WTC11 (cell line): ENCODE measurements at regions not wholly inside any gene's neighbourhood (a gene's known extent, or its start where the extent isn't known, plus 50 kb on each side); places are given as distances from the start of the nearest gene placed in this dataset.

ENCODE experiments used
- ATAC-seq: fragments of 200-7000 bp; cut with Tn5 transposase; 2 replicates; pipeline ENCODE4 v1.10.0; 2021; ENCODE audit warnings: mild to moderate bottlenecking, moderate library complexity
- CTCF ChIA-PET: fragments of 300-600 bp; sonication (Branson Sonifier 250); formaldehyde crosslinking; loops from one replicate; lab custom pipeline; 2021; ENCODE audit warnings: antibody characterized with exemption; lab: Charles Lee
- POLR2A ChIA-PET: fragments of 350-600 bp; sonication (Branson Sonifier 250); formaldehyde crosslinking; loops from one replicate; lab custom pipeline; 2021; ENCODE audit warnings: antibody characterized with exemption; lab: Charles Lee
- DNase-seq: peaks from one replicate; pipeline ENCODE4 v3.0.0; 2021; ENCODE audit warnings: low spot score
- H3K27ac Mint-ChIP-seq: 2 replicates; pipeline ENCODE4 v1.8.0; 2021; ENCODE audit warnings: mixed read lengths
- H3K27me3 Mint-ChIP-seq: 2 replicates; pipeline ENCODE4 v1.8.0; 2021; ENCODE audit warnings: low read depth, mild to moderate bottlenecking, moderate library complexity, mixed read lengths
- H3K36me3 Mint-ChIP-seq: 2 replicates; pipeline ENCODE4 v1.8.0; 2021; ENCODE audit warnings: mixed read lengths
- H3K4me1 Mint-ChIP-seq: 2 replicates; pipeline ENCODE4 v1.8.0; 2022; ENCODE audit warnings: mixed read lengths
- H3K4me3 Mint-ChIP-seq: 2 replicates; pipeline ENCODE4 v1.8.0; 2021; ENCODE audit warnings: mild to moderate bottlenecking, moderate library complexity, mixed read lengths
- H3K9me3 Mint-ChIP-seq: 2 replicates; pipeline ENCODE4 v1.8.0; 2021; ENCODE audit warnings: mixed read lengths
- AR ChIP-seq: fragments of 250-450 bp; sonication (Bioruptor Pico); IDR thresholded peaks from 2 replicates; pipeline ENCODE4 v1.9.0; 2021; ENCODE audit warnings: mild to moderate bottlenecking
- ATF3 ChIP-seq: sonication (generic); formaldehyde crosslinking; conservative IDR thresholded peaks from 2 replicates; pipeline ENCODE4 v1.8.1; 2022; ENCODE audit warnings: mild to moderate bottlenecking, missing genetic modification reagents
- ATF6 ChIP-seq: sonication (generic); formaldehyde crosslinking; IDR thresholded peaks from 2 replicates; pipeline ENCODE4 v1.8.1; 2023; ENCODE audit warnings: mild to moderate bottlenecking, missing genetic modification reagents
- CDX4 ChIP-seq: fragments of 250-450 bp; sonication (Bioruptor Pico); IDR thresholded peaks from 2 replicates; pipeline ENCODE4 v1.9.0; 2021; ENCODE audit warnings: moderate library complexity, mild to moderate bottlenecking, inconsistent platforms, borderline replicate concordance
- CREB1 ChIP-seq: sonication (generic); formaldehyde crosslinking; IDR thresholded peaks from 2 replicates; pipeline ENCODE4 v1.8.0; 2023; ENCODE audit warnings: mild to moderate bottlenecking, missing genetic modification reagents
- FOXP1 ChIP-seq: sonication (generic); formaldehyde crosslinking; IDR thresholded peaks from 2 replicates; pipeline ENCODE4 v1.8.0; 2022; ENCODE audit warnings: missing genetic modification reagents, mild to moderate bottlenecking, moderate library complexity, borderline replicate concordance
- HMGXB4 ChIP-seq: sonication (generic); formaldehyde crosslinking; IDR thresholded peaks from 2 replicates; pipeline ENCODE4 v1.8.1; 2023; ENCODE audit warnings: mild to moderate bottlenecking, moderate library complexity, missing genetic modification reagents
- NFE2L1 ChIP-seq: sonication (generic); formaldehyde crosslinking; IDR thresholded peaks from 2 replicates; pipeline ENCODE4 v1.8.1; 2023; ENCODE audit warnings: missing genetic modification reagents
- ZMAT4 ChIP-seq: fragments of 250-450 bp; sonication (Bioruptor Pico); IDR thresholded peaks from 2 replicates; pipeline ENCODE4 v1.9.0; 2021; ENCODE audit warnings: mild to moderate bottlenecking
- ZNF317 ChIP-seq: sonication (generic); formaldehyde crosslinking; IDR thresholded peaks from 2 replicates; pipeline ENCODE4 v1.8.1; 2023; ENCODE audit warnings: low read depth, mild to moderate bottlenecking, moderate library complexity, missing genetic modification reagents, borderline replicate concordance
- ZNF396 ChIP-seq: fragments of 250-450 bp; sonication (Bioruptor Pico); IDR thresholded peaks from 2 replicates; pipeline ENCODE4 v1.8.0; 2021; ENCODE audit warnings: mild to moderate bottlenecking, moderate library complexity, borderline replicate concordance
- ZNF416 ChIP-seq: fragments of 250-450 bp; sonication (Bioruptor Pico); IDR thresholded peaks from 2 replicates; pipeline ENCODE4 v1.9.0; 2021; ENCODE audit warnings: mild to moderate bottlenecking, inconsistent platforms
- ZNF423 ChIP-seq: fragments of 250-450 bp; sonication (Bioruptor Pico); IDR thresholded peaks from 2 replicates; pipeline ENCODE4 v2.1.2; 2022; ENCODE audit warnings: mild to moderate bottlenecking, moderate library complexity
- ZNF532 ChIP-seq: fragments of 250-450 bp; sonication (Bioruptor Pico); IDR thresholded peaks from 2 replicates; pipeline ENCODE4 v1.9.0; 2021; ENCODE audit warnings: mild to moderate bottlenecking, borderline replicate concordance

- Mint-ChIP-seq H3K27me3 (peaks cover 43% of the 10 kb centered on the region), H3K9me3 (peaks cover 38% of the 10 kb centered on the region), H3K4me1 (peaks cover 11% of the 10 kb centered on the region), H3K27ac (no peak overlapping the region), H3K4me3 (no peak overlapping the region), H3K36me3 (peaks cover 14% of the 10 kb centered on the region)
- ATAC-seq (no peak), DNase-seq (no peak)
- CTCF ChIA-PET = interaction anchor here (1.6 kb wide), 1 partner anchor 30 kb away, joined by 4 read pairs; no protein-coding TSS in a partner anchor
- POLR2A ChIA-PET = no interaction called here
- TF ChIP-seq NFE2L1 (CRISPR knock-in tag) (no peak), ZNF416 (CRISPR knock-in tag) (no peak), ZNF317 (CRISPR knock-in tag) (peak; percentile 91), HMGXB4 (CRISPR knock-in tag) (no peak)
Measured at GRCh38 chr11:29373725-29374124, 643.1 kb downstream of the KCNA4 start.

GRCh38 chr11:29368126-29368525, 648.7 kb downstream of the KCNA4 start:
- Mint-ChIP-seq H3K27ac (no peak overlapping the region), H3K9me3 (peaks cover 18% of the 10 kb centered on the region), H3K4me3 (no peak overlapping the region), H3K27me3 (peaks cover 93% of the 10 kb centered on the region), H3K36me3 (no peaks in the 10 kb centered on the region), H3K4me1 (no peaks in the 10 kb centered on the region)
- CTCF ChIA-PET = interaction anchor here (1.0 kb wide), 1 partner anchor 25 kb away, joined by 3 read pairs; no protein-coding TSS in a partner anchor
- POLR2A ChIA-PET = no interaction called here
- no peak for ATAC-seq
- TF ChIP-seq ZNF532 (CRISPR knock-in tag) (no peak), CREB1 (CRISPR knock-in tag) (no peak)
- no peak for DNase-seq

- no peak for DNase-seq
- H3K36me3 Mint-ChIP-seq = no peaks in the 10 kb centered on the region
- CTCF ChIA-PET = interaction anchor here (0.6 kb wide), 1 partner anchor 21 kb away, joined by 4 read pairs; no protein-coding TSS in a partner anchor
- H3K27ac Mint-ChIP-seq = no peak overlapping the region
- POLR2A ChIA-PET = no interaction called here
- no peak overlapping the region for H3K4me3 Mint-ChIP-seq
- H3K4me1 Mint-ChIP-seq = no peaks in the 10 kb centered on the region
- H3K27me3 Mint-ChIP-seq = peaks cover 98% of the 10 kb centered on the region
- TF ChIP-seq CDX4 (CRISPR knock-in tag) (no peak), ZNF396 (no peak), ZMAT4 (CRISPR knock-in tag) (no peak), AR (no peak), FOXP1 (CRISPR knock-in tag) (no peak), ZNF423 (no peak), ATF6 (CRISPR knock-in tag) (no peak), ATF3 (CRISPR knock-in tag) (no peak)
- H3K9me3 Mint-ChIP-seq = no peaks in the 10 kb centered on the region
- no peak for ATAC-seq
Measured at GRCh38 chr11:29364006-29364405, 652.8 kb downstream of the KCNA4 start.
